Mammary epithelial cell (primary cell): ENCODE measurements at regions not wholly inside any gene's neighbourhood (a gene's known extent, or its start where the extent isn't known, plus 50 kb on each side); places are given as distances from the start of the nearest gene placed in this dataset.

Experiments used
- CTCF ChIP-seq, 2 donors: IDR thresholded peaks in 1 of 2; conservative IDR thresholded peaks in 1 of 2; 2 replicates each; pipeline ENCODE4 v1.5.1; 2011 to 2012; ENCODE audit warnings: inconsistent platforms in 2 of 2, low read length in 2 of 2, mild to moderate bottlenecking in 2 of 2, control low read depth in 1 of 2, low read depth in 1 of 2; ENCODE audit not compliant: insufficient read depth in 1 of 2; ENCODE audit errors: extremely low read depth in 1 of 2
- EZH2 ChIP-seq: IDR thresholded peaks from 2 replicates; pipeline ENCODE4 v1.6.1; 2012; ENCODE audit warnings: low read length, inconsistent platforms, borderline replicate concordance

GRCh38 chr6:109303164-109303563, 79.1 kb downstream of the CD164 start:
- TF ChIP-seq CTCF (conservative IDR thresholded peaks at IDR 0.05 in 1 of 2, IDR thresholded peaks at IDR 0.05 in 1 of 2; ENCODE audit: extremely low read depth in 1 of 2, insufficient read depth in 1 of 2, low read depth in 1 of 2, low read length in 2 of 2) = no peak
- TF ChIP-seq EZH2 = no peak
